DOHH2 (cell line): ENCODE measurements at regions not wholly inside any gene's neighbourhood (a gene's known extent, or its start where the extent isn't known, plus 50 kb on each side); places are given as distances from the start of the nearest gene placed in this dataset.

Experiments
- CTCF ChIP-seq: fragments of 200-600 bp; sonication (generic); IDR thresholded peaks from one replicate; pipeline ENCODE4 v1.5.1; 2014; ENCODE audit warnings: antibody characterized with exemption, mild to moderate bottlenecking, low read depth, low read length; ENCODE audit not compliant: poor library complexity, severe bottlenecking
- EZH2phosphoT487 ChIP-seq: fragments of 200-600 bp; sonication (generic); IDR thresholded peaks from 2 replicates; pipeline ENCODE4 v1.6.1; 2017; ENCODE audit warnings: borderline replicate concordance, mild to moderate bottlenecking, antibody characterized with exemption, low read length, moderate library complexity, mixed read lengths

- TF ChIP-seq CTCF (no peak), EZH2phosphoT487 (no peak)
Measured at GRCh38 chr4:11878241-11878640, 449.5 kb upstream of the HS3ST1 start.
